ENCODE measurements at regions not wholly inside any gene's neighbourhood (a gene's known extent, or its start where the extent isn't known, plus 50 kb on each side); places are given as distances from the start of the nearest gene placed in this dataset.

DNA sequence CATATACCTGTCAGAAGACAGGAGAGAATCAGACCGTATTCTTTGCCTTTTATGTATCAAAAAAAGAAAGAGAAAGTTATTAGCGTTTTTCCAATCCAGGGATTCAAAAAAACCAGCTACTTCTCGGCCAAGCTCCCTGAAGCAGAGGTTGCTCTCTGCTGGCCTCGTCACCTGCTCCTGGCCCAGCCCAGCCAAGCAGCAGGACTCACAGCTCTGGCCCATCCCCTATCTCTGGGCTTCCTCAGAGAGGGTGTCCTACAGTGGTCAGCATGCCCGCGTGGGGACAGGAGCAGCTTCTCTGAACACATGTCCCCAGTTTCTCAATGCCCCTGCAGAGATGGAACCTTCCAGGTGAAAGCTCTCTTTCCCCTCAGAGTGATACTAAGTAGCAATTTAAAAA, 209.0 kb downstream of the URI1 start:
- 73% methylated on average over 6 of the region's 6 CpGs for whole genome bisulfite sequencing
- H3K27ac ChIP-seq (ENCODE audit: low read depth in 1 of 2, low read length in 2 of 2), result no peak overlapping the region
- no peak overlapping the region for H3K4me3 ChIP-seq (ENCODE audit: low read depth in 1 of 3, low read length in 3 of 3)
- DNase-seq (ENCODE audit: low spot score), result no peak
- H3K4me1 ChIP-seq (ENCODE audit: control insufficient read depth in 4 of 4, insufficient read depth in 4 of 4, low read length in 3 of 4), result no peaks in the 10 kb centered on the region
- H3K9me3 ChIP-seq (ENCODE audit: control insufficient read depth in 4 of 4, low read length in 3 of 4), result no peaks in the 10 kb centered on the region
- no peaks in the 10 kb centered on the region for H3K36me3 ChIP-seq (ENCODE audit: control insufficient read depth in 4 of 4, insufficient read depth in 3 of 4, low read depth in 1 of 4, low read length in 3 of 4)
- no peak overlapping the region for H3K9ac ChIP-seq (ENCODE audit: low read depth in 1 of 2, low read length in 2 of 2)
- H3K27me3 ChIP-seq (ENCODE audit: control insufficient read depth in 4 of 4, insufficient read depth in 4 of 4, low read length in 3 of 4), result peaks cover 0 to 2% (median 0%) of the 10 kb centered on the region in 4 donors
- TF ChIP-seq, protein P1, sequence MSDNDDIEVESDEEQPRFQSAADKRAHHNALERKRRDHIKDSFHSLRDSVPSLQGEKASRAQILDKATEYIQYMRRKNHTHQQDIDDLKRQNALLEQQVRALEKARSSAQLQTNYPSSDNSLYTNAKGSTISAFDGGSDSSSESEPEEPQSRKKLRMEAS (IDR thresholded peaks at IDR 0.05), result no peak
- TF ChIP-seq, protein P2, sequence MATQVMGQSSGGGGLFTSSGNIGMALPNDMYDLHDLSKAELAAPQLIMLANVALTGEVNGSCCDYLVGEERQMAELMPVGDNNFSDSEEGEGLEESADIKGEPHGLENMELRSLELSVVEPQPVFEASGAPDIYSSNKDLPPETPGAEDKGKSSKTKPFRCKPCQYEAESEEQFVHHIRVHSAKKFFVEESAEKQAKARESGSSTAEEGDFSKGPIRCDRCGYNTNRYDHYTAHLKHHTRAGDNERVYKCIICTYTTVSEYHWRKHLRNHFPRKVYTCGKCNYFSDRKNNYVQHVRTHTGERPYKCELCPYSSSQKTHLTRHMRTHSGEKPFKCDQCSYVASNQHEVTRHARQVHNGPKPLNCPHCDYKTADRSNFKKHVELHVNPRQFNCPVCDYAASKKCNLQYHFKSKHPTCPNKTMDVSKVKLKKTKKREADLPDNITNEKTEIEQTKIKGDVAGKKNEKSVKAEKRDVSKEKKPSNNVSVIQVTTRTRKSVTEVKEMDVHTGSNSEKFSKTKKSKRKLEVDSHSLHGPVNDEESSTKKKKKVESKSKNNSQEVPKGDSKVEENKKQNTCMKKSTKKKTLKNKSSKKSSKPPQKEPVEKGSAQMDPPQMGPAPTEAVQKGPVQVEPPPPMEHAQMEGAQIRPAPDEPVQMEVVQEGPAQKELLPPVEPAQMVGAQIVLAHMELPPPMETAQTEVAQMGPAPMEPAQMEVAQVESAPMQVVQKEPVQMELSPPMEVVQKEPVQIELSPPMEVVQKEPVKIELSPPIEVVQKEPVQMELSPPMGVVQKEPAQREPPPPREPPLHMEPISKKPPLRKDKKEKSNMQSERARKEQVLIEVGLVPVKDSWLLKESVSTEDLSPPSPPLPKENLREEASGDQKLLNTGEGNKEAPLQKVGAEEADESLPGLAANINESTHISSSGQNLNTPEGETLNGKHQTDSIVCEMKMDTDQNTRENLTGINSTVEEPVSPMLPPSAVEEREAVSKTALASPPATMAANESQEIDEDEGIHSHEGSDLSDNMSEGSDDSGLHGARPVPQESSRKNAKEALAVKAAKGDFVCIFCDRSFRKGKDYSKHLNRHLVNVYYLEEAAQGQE (IDR thresholded peaks at IDR 0.05), result no peak
- TF ChIP-seq YY1 (IDR thresholded peaks at IDR 0.05) (no peak), GABPA (IDR thresholded peaks at IDR 0.05 in 1 of 2, conservative IDR thresholded peaks at IDR 0.05 in 1 of 2) (no peak), EGR1 (IDR thresholded peaks at IDR 0.05; ENCODE audit: low read depth in 2 of 2) (no peak), FOXA2 (IDR thresholded peaks at IDR 0.05) (no peak), HNF4A (conservative IDR thresholded peaks at IDR 0.05) (no peak), SP1 (IDR thresholded peaks at IDR 0.05) (no peak), TAF1 (conservative IDR thresholded peaks at IDR 0.05) (no peak), FOXA1 (IDR thresholded peaks at IDR 0.05) (no peak), RAD21 (IDR thresholded peaks at IDR 0.05) (no peak), HNF4G (IDR thresholded peaks at IDR 0.05) (no peak), NR2F2 (IDR thresholded peaks at IDR 0.05) (no peak), RXRA (IDR thresholded peaks at IDR 0.05) (no peak), JUND (IDR thresholded peaks at IDR 0.05) (no peak)
- TF ChIP-seq, protein P3, sequence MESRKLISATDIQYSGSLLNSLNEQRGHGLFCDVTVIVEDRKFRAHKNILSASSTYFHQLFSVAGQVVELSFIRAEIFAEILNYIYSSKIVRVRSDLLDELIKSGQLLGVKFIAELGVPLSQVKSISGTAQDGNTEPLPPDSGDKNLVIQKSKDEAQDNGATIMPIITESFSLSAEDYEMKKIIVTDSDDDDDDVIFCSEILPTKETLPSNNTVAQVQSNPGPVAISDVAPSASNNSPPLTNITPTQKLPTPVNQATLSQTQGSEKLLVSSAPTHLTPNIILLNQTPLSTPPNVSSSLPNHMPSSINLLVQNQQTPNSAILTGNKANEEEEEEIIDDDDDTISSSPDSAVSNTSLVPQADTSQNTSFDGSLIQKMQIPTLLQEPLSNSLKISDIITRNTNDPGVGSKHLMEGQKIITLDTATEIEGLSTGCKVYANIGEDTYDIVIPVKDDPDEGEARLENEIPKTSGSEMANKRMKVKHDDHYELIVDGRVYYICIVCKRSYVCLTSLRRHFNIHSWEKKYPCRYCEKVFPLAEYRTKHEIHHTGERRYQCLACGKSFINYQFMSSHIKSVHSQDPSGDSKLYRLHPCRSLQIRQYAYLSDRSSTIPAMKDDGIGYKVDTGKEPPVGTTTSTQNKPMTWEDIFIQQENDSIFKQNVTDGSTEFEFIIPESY (IDR thresholded peaks at IDR 0.05), result no peak
- TF ChIP-seq, protein P4, sequence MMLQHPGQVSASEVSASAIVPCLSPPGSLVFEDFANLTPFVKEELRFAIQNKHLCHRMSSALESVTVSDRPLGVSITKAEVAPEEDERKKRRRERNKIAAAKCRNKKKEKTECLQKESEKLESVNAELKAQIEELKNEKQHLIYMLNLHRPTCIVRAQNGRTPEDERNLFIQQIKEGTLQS (IDR thresholded peaks at IDR 0.05), result no peak
- TF ChIP-seq, protein P5, sequence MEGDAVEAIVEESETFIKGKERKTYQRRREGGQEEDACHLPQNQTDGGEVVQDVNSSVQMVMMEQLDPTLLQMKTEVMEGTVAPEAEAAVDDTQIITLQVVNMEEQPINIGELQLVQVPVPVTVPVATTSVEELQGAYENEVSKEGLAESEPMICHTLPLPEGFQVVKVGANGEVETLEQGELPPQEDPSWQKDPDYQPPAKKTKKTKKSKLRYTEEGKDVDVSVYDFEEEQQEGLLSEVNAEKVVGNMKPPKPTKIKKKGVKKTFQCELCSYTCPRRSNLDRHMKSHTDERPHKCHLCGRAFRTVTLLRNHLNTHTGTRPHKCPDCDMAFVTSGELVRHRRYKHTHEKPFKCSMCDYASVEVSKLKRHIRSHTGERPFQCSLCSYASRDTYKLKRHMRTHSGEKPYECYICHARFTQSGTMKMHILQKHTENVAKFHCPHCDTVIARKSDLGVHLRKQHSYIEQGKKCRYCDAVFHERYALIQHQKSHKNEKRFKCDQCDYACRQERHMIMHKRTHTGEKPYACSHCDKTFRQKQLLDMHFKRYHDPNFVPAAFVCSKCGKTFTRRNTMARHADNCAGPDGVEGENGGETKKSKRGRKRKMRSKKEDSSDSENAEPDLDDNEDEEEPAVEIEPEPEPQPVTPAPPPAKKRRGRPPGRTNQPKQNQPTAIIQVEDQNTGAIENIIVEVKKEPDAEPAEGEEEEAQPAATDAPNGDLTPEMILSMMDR (IDR thresholded peaks at IDR 0.05; ENCODE audit: low read depth, low read length, missing input control), result no peak

Measured in liver (tissue), 8 donors.